WERI-Rb-1 (cell line): ENCODE measurements at regions not wholly inside any gene's neighbourhood (a gene's known extent, or its start where the extent isn't known, plus 50 kb on each side); places are given as distances from the start of the nearest gene placed in this dataset.

ENCODE experiments used
- DNase-seq: peaks from one replicate; pipeline ENCODE4 v3.0.0-alpha.2; 2020
- H3K27ac ChIP-seq: fragments of 250-450 bp; sonication (Bioruptor Pico); 2 replicates; pipeline ENCODE4 v1.5.1; 2020; ENCODE audit warnings: mild to moderate bottlenecking, moderate library complexity
- H3K27me3 ChIP-seq: fragments of 250-450 bp; sonication (Bioruptor Pico); 2 replicates; pipeline ENCODE4 v1.5.1; 2021; ENCODE audit warnings: mild to moderate bottlenecking, low read depth, moderate library complexity; ENCODE audit not compliant: insufficient read depth, severe bottlenecking
- H3K36me3 ChIP-seq: fragments of 250-450 bp; sonication (Bioruptor Pico); 2 replicates; pipeline ENCODE4 v1.5.1; 2020; ENCODE audit warnings: mild to moderate bottlenecking, moderate library complexity
- H3K4me3 ChIP-seq: 2 replicates; pipeline ENCODE4 v1.5.1; 2011; ENCODE audit warnings: low read depth, mild to moderate bottlenecking, control low read depth, low read length
- H3K9me3 ChIP-seq: fragments of 250-450 bp; sonication (Bioruptor Pico); 2 replicates; pipeline ENCODE4 v1.5.1; 2021; ENCODE audit warnings: mild to moderate bottlenecking, moderate library complexity; ENCODE audit not compliant: severe bottlenecking
- TF ChIP-seq, protein P1 (sequence below): IDR thresholded peaks from 2 replicates; pipeline ENCODE4 v1.5.1; 2011; ENCODE audit warnings: low read depth, mild to moderate bottlenecking, control low read depth, inconsistent platforms, low read length

- H3K9me3 ChIP-seq = no peaks in the 10 kb centered on the region
- no peak overlapping the region for H3K27ac ChIP-seq
- H3K4me3 ChIP-seq = no peak overlapping the region
- no peak for DNase-seq
- TF ChIP-seq, protein P1, sequence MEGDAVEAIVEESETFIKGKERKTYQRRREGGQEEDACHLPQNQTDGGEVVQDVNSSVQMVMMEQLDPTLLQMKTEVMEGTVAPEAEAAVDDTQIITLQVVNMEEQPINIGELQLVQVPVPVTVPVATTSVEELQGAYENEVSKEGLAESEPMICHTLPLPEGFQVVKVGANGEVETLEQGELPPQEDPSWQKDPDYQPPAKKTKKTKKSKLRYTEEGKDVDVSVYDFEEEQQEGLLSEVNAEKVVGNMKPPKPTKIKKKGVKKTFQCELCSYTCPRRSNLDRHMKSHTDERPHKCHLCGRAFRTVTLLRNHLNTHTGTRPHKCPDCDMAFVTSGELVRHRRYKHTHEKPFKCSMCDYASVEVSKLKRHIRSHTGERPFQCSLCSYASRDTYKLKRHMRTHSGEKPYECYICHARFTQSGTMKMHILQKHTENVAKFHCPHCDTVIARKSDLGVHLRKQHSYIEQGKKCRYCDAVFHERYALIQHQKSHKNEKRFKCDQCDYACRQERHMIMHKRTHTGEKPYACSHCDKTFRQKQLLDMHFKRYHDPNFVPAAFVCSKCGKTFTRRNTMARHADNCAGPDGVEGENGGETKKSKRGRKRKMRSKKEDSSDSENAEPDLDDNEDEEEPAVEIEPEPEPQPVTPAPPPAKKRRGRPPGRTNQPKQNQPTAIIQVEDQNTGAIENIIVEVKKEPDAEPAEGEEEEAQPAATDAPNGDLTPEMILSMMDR = no peak
- no peaks in the 10 kb centered on the region for H3K36me3 ChIP-seq
- no peaks in the 10 kb centered on the region for H3K27me3 ChIP-seq
Observed at GRCh38 chr2:220949466-220949865, 622.6 kb downstream of the EPHA4 start.

DNA sequence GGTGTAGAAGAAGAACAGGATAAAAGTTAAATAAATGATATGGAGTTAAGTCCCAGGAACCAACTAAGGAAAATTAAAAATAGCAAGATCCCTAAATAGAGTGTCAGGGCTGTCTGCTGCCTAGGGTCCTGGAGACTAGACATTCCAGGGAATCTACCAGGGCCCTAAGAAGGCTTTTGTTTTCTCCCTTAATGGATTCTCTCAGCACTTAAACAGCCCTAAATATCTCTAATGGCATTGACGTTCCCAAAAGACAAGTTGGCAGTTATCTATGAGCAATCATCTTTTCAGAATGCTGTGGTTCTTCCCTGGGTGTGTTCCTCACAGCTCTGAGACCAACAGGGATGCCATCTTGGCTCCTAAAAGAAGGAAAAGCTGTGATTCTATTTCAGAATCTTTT, 616.3 kb downstream of the EPHA4 start:
- no peaks in the 10 kb centered on the region for H3K27me3 ChIP-seq
- no peak overlapping the region for H3K27ac ChIP-seq
- H3K9me3 ChIP-seq = no peaks in the 10 kb centered on the region
- no peak for DNase-seq
- no peak overlapping the region for H3K4me3 ChIP-seq
- TF ChIP-seq, protein P1 = no peak
- H3K36me3 ChIP-seq = no peaks in the 10 kb centered on the region

DNA sequence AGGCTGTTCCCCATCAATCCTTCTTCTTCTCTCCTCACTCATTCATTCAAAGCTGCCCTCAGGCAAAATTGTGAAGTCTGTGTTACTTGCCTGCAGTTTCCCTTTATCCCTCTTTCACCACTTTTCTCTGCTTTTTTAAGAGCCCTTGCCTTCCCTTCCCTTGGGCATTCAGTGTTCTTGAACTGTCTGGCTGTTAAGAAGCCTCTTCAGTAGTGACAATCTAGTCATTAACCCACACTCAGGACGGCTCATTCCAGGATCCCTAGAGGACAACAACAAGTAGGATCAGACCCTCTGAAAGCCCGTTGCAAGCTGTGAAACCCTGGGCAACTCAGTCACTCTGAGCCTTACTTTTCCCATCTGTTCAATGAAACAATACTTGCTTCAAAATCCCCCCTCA, 615.7 kb downstream of the EPHA4 start:
- no peaks in the 10 kb centered on the region for H3K9me3 ChIP-seq
- no peaks in the 10 kb centered on the region for H3K36me3 ChIP-seq
- no peak overlapping the region for H3K4me3 ChIP-seq
- TF ChIP-seq, protein P1 = no peak
- no peak overlapping the region for H3K27ac ChIP-seq
- DNase-seq = no peak
- no peaks in the 10 kb centered on the region for H3K27me3 ChIP-seq

DNA sequence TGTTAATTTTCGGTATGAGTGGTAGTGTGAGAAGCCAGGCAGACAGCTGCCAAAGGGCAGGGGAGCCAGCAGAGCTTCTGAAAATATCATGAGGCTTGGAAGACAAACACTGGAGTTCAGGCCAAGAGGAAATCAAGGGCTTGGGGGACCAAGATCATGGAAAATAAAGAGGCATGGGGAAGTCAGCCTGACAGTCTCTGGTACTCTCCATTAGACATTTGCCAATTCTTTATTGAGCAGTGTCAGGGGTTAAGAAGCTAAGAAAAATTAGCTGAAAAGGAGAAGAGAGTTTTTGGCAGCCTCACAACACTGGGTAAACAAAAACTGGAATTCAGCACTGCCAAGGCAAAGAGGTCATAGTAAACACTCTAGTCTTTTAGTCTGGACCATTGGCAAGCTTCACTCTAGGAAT, 612.7 kb downstream of the EPHA4 start:
- Histone ChIP-seq H3K4me3 (no peak overlapping the region), H3K27ac (no peak overlapping the region), H3K27me3 (no peaks in the 10 kb centered on the region), H3K9me3 (no peaks in the 10 kb centered on the region), H3K36me3 (no peaks in the 10 kb centered on the region)
- no peak for DNase-seq
- TF ChIP-seq, protein P1 = no peak

- TF ChIP-seq, protein P1 = no peak
- Histone ChIP-seq H3K9me3 (no peaks in the 10 kb centered on the region), H3K4me3 (no peak overlapping the region), H3K36me3 (no peaks in the 10 kb centered on the region), H3K27me3 (no peaks in the 10 kb centered on the region), H3K27ac (no peak overlapping the region)
- DNase-seq = no peak
Observed at GRCh38 chr2:220961143-220961860, 610.8 kb downstream of the EPHA4 start.

GRCh38 chr2:220962556-220962955, 609.5 kb downstream of the EPHA4 start:
- H3K4me3 ChIP-seq = no peak overlapping the region
- TF ChIP-seq, protein P1 = no peak
- no peaks in the 10 kb centered on the region for H3K27me3 ChIP-seq
- DNase-seq = no peak
- H3K9me3 ChIP-seq = no peaks in the 10 kb centered on the region
- no peaks in the 10 kb centered on the region for H3K36me3 ChIP-seq
- no peak overlapping the region for H3K27ac ChIP-seq
